ENCODE measurements at regions not wholly inside any gene's neighbourhood (a gene's known extent, or its start where the extent isn't known, plus 50 kb on each side); places are given as distances from the start of the nearest gene placed in this dataset.
"Not testable (repeated sequence)": the region's sequence is repeated elsewhere in the genome, so short reads cannot be mapped to it uniquely, and the experiment has no call there.

GRCh38 chr5:36529142-36529541 lies 77.3 kb upstream of the SLC1A3 start:
- DNase-seq (ENCODE audit: low spot score), result peak; percentile 15

DNA sequence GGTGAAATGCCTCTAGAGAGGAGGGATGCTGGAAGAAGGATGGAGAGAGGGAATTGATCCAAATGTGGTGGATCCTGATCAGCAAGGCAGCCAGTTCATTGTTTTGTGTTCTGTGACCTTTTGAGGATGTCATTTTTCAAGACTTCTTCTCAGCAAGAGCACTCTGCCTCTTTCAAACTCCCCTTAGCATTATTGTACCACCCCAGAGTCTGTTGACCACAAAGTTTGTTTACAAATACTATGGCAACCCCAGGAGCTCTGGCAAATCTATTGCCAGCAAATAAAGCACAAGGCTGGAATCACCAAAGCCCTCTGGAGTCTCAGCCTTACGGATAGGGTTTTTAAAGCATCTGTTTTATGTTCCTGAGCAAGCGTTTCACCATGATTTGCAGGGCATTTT lies 76.2 kb upstream of the SLC1A3 start:
- DNase-seq (ENCODE audit: low spot score), result no peak

- DNase-seq (ENCODE audit: low spot score), result no peak
Observed at GRCh38 chr5:36531401-36531800, 75.0 kb upstream of the SLC1A3 start.

DNA sequence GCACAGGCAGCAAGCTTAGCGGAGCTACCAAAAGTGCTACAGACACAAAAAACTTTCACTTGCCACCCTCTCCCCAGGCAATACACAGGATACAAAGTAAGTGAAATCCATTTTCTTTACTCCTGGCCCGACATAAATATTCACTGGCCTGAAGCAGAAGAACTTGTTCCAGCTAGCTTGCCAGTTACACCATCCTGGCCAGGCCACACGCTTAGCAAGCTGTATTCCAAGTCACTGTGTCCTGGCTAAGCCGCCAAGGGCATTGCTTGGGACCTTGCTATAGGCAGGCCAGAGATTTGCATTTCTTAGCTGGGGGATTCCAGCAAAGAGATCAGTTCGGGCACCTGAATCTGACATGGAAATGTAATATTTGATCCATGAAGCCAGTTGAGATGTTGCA lies 71.0 kb upstream of the SLC1A3 start:
- DNase-seq (ENCODE audit: low spot score), result no peak

GRCh38 chr5:36535859-36536615 lies 70.4 kb upstream of the SLC1A3 start:
- no peak for DNase-seq (ENCODE audit: low spot score)

DNA sequence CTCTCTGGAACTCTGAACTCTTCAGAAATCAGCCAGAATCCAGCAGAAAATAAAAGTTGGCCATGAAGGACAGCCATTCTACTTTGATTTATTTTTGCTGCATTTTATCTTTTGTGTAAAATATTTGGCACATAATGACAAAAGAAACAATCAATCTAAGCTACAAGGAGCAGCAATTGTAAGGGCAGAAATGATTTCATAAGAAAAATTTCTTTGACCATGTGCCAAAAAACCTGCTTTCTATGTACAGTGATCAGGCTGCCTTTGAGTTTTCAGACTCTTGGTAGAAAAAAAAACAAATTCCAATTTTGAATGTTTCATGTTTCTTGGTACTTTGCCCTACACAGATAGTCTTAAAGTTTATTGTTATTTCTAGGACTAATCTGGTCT lies 69.8 kb upstream of the SLC1A3 start:
- DNase-seq (ENCODE audit: low spot score), result no peak

DNA sequence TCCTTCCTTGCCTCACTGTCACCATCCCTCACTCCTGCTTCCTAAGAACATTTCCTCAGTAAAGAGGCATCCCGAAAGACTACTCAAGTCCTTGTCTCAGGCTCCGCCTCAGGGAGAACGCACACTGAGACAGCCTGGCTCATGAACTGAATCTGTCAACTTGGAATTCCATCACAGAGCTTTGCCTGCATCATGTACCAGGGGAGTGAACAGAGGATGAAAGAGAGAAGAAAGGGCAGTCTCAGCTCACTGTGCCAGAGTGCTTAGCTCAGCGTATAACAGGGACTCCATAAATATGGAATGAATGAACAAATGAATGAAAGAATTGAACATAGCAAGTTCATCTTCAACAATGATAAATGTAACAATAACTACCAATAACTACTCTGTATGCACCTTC lies 68.7 kb upstream of the SLC1A3 start:
- no peak for DNase-seq (ENCODE audit: low spot score)

DNA sequence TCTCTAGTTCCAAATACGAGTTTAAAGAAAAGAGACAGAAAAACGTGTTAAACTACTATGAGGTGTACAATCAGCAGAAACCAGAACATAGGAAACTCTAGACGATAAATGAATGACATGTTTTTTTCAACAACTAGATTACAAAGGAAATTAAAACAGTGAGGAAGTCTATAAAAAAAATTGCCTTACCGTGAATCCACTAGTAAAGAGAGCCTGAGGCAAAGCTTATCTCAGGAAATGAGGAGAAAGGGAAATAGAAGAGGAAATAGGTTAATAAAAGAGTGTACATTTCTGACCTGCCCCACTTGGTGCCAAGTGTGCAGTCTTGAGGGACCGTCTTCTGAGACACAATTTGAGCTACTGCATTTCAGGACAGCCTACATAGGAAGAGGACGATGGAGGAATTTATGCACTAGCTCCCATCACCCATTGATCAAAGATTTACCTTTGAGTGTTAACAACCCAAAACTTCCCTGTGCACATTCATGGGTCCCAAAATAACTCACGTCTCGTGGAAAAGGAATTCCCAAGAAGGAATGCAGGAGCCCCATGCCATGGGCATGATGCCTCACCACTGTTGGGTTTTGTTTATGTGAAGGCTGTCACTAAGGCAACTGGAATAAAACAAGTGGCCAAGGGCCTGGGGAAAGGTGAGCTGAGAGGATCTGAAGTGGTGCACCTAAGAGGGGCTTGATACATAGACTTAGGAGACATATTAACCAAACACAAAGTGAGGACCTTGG lies 53.6 kb upstream of the SLC1A3 start:
- no peak for DNase-seq (ENCODE audit: low spot score)

DNA sequence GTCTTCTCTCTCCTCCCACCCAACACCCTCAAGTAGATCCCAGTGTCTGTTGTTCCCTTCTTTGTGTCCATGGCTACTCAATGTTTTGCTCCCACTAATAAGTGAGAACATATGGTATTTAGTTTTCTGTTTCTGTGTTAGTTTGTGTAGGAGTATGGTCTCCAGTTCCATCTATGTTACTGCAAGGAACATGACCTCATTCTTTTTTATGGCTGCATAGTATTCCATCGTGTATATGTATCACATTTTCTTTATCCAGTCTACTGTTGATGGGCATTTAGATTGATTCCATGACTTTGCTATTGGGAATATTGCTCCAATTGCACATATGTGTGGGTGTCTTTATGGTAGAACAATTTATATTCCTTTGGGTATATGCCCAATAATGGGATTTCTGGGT lies 51.4 kb upstream of the SLC1A3 start:
- DNase-seq (ENCODE audit: low spot score), result not testable (repeated sequence)
